Loucy (cell line): ENCODE measurements at regions not wholly inside any gene's neighbourhood (a gene's known extent, or its start where the extent isn't known, plus 50 kb on each side); places are given as distances from the start of the nearest gene placed in this dataset.

ENCODE experiments used
- EZH2phosphoT487 ChIP-seq: fragments of 200-600 bp; IDR thresholded peaks from 2 replicates; pipeline ENCODE4 v1.6.1; 2018; ENCODE audit warnings: antibody characterized with exemption, mild to moderate bottlenecking, moderate library complexity, borderline replicate concordance
- TF ChIP-seq, protein P1 (sequence below): fragments of 200-600 bp; sonication (generic); conservative IDR thresholded peaks from 2 replicates; pipeline ENCODE4 v1.5.1; 2014; ENCODE audit warnings: mild to moderate bottlenecking, antibody characterized with exemption, low read length

DNA sequence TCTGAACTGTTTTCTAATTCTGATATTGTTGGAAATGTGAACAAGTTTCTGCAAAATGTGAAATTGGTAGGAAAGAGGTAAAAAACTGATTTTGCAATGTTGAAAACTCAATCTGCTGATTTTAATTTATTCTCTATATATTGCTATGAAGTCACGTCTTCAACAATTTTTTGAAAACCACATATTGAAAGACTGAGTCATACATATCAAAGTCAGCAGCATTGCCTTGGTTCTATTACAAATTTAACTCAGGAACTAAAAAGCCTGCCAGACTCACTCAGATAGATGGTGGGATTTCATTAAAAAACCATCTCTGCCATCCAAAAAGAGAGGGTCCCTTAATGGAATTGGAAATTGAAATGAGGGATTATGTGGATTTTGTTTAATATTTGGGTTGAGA lies 351.4 kb downstream of the CNTN3 start:
- TF ChIP-seq, protein P1, sequence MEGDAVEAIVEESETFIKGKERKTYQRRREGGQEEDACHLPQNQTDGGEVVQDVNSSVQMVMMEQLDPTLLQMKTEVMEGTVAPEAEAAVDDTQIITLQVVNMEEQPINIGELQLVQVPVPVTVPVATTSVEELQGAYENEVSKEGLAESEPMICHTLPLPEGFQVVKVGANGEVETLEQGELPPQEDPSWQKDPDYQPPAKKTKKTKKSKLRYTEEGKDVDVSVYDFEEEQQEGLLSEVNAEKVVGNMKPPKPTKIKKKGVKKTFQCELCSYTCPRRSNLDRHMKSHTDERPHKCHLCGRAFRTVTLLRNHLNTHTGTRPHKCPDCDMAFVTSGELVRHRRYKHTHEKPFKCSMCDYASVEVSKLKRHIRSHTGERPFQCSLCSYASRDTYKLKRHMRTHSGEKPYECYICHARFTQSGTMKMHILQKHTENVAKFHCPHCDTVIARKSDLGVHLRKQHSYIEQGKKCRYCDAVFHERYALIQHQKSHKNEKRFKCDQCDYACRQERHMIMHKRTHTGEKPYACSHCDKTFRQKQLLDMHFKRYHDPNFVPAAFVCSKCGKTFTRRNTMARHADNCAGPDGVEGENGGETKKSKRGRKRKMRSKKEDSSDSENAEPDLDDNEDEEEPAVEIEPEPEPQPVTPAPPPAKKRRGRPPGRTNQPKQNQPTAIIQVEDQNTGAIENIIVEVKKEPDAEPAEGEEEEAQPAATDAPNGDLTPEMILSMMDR = no peak
- no peak for TF ChIP-seq EZH2phosphoT487
